Esophagus muscularis mucosa (tissue), 4 donors: ENCODE measurements at regions not wholly inside any gene's neighbourhood (a gene's known extent, or its start where the extent isn't known, plus 50 kb on each side); places are given as distances from the start of the nearest gene placed in this dataset.

Experiments used
- CTCF ChIP-seq, 3 experiments: fragments of 200-600 bp in 2 of 3; fragments of 450-650 bp in 1 of 3; sonication (generic) in 2 of 3; IDR thresholded peaks; one replicate each; pipeline ENCODE4 v1.5.1; 2017 to 2019; ENCODE audit warnings: antibody characterized with exemption in 3 of 3, mild to moderate bottlenecking in 2 of 3, moderate library complexity in 1 of 3
- EP300 ChIP-seq: sonication (generic); formaldehyde crosslinking; IDR thresholded peaks from one replicate; pipeline ENCODE4 v1.6.1; 2017; ENCODE audit warnings: antibody characterized with exemption
- POLR2A ChIP-seq: fragments of 450-650 bp; IDR thresholded peaks from one replicate; pipeline ENCODE4 v1.6.1; 2017; ENCODE audit warnings: antibody characterized with exemption, moderate library complexity, mild to moderate bottlenecking, low read depth
- POLR2AphosphoS5 ChIP-seq, 2 donors: sonication (generic); formaldehyde crosslinking; IDR thresholded peaks; one replicate each; pipeline ENCODE4 v1.6.1; 2017; ENCODE audit warnings: antibody characterized with exemption in 2 of 2

GRCh38 chr15:97525809-97526208 lies 434.7 kb upstream of the ARRDC4 start:
- no peak for TF ChIP-seq CTCF (IDR thresholded peaks at IDR 0.05)
- no peak for TF ChIP-seq POLR2A
- TF ChIP-seq EP300: no peak
- no peak for TF ChIP-seq POLR2AphosphoS5 (IDR thresholded peaks at IDR 0.05)
